Liver (tissue), 8 donors: ENCODE measurements at regions not wholly inside any gene's neighbourhood (a gene's known extent, or its start where the extent isn't known, plus 50 kb on each side); places are given as distances from the start of the nearest gene placed in this dataset.

Source experiments
- DNase-seq: peaks from one replicate; pipeline ENCODE4 v3.0.0-alpha.2; 2017; ENCODE audit warnings: low spot score
- H3K27ac ChIP-seq, 2 donors: one replicate each; pipeline ENCODE4 v1.7.0; 2013; ENCODE audit warnings: inconsistent platforms in 2 of 2, low read length in 2 of 2, control low read depth in 1 of 2, low read depth in 1 of 2, mild to moderate bottlenecking in 1 of 2
- H3K27me3 ChIP-seq, 4 donors: one replicate each; pipeline versions ENCODE4 v1.6.1 to v1.7.0; 2013; ENCODE audit warnings: low read length in 3 of 4, inconsistent platforms in 1 of 4, mild to moderate bottlenecking in 1 of 4, moderate library complexity in 1 of 4; ENCODE audit not compliant: control insufficient read depth in 4 of 4, insufficient read depth in 4 of 4
- H3K36me3 ChIP-seq, 4 donors: one replicate each; pipeline versions ENCODE4 v1.6.1 to v1.7.0; 2013; ENCODE audit warnings: low read length in 3 of 4, mild to moderate bottlenecking in 3 of 4, low read depth in 1 of 4, moderate library complexity in 1 of 4; ENCODE audit not compliant: control insufficient read depth in 4 of 4, insufficient read depth in 3 of 4
- H3K4me1 ChIP-seq, 4 donors: one replicate each; pipeline versions ENCODE4 v1.6.1 to v1.7.0; 2013; ENCODE audit warnings: low read length in 3 of 4, mild to moderate bottlenecking in 3 of 4, moderate library complexity in 1 of 4; ENCODE audit not compliant: control insufficient read depth in 4 of 4, insufficient read depth in 4 of 4
- H3K4me3 ChIP-seq, 3 donors: one replicate each; pipeline versions ENCODE4 v1.6.1 to v1.7.0; 2013; ENCODE audit warnings: low read length in 3 of 3, control low read depth in 1 of 3, low read depth in 1 of 3, mild to moderate bottlenecking in 1 of 3
- H3K9ac ChIP-seq, 2 donors: one replicate each; pipeline ENCODE4 v1.7.0; 2013; ENCODE audit warnings: low read length in 2 of 2, mild to moderate bottlenecking in 2 of 2, moderate library complexity in 2 of 2, control low read depth in 1 of 2, low read depth in 1 of 2
- H3K9me3 ChIP-seq, 4 donors: one replicate each; pipeline versions ENCODE4 v1.6.1 to v1.7.0; 2013; ENCODE audit warnings: low read length in 3 of 4; ENCODE audit not compliant: control insufficient read depth in 4 of 4
- ATF3 ChIP-seq: IDR thresholded peaks from 2 replicates; pipeline ENCODE4 v1.6.1; 2016; ENCODE audit warnings: antibody characterized with exemption
- CTCF ChIP-seq: fragments of 150-350 bp; IDR thresholded peaks from 2 replicates; pipeline ENCODE4 v1.5.1; 2017; ENCODE audit warnings: improper control_type of control experiment, low read depth, low read length; ENCODE audit not compliant: missing input control
- EGR1 ChIP-seq, 2 donors: IDR thresholded peaks; 2 replicates each; pipeline ENCODE4 v1.6.1; 2016 to 2018; ENCODE audit warnings: antibody characterized with exemption in 2 of 2, low read depth in 2 of 2
- FOXA1 ChIP-seq: IDR thresholded peaks from 2 replicates; pipeline ENCODE4 v1.6.1; 2016; ENCODE audit warnings: antibody characterized with exemption
- GABPA ChIP-seq, 2 donors: IDR thresholded peaks in 1 of 2; conservative IDR thresholded peaks in 1 of 2; 2 replicates each; pipeline ENCODE4 v1.6.1; 2016; ENCODE audit warnings: antibody characterized with exemption in 2 of 2, mild to moderate bottlenecking in 1 of 2, moderate library complexity in 1 of 2
- HNF4A ChIP-seq, 2 donors: conservative IDR thresholded peaks; 2 replicates each; pipeline ENCODE4 v1.6.1; 2016; ENCODE audit warnings: antibody characterized with exemption in 2 of 2, mild to moderate bottlenecking in 2 of 2
- HNF4G ChIP-seq: IDR thresholded peaks from 2 replicates; pipeline ENCODE4 v1.6.1; 2016; ENCODE audit warnings: antibody characterized with exemption
- JUND ChIP-seq, 2 donors: IDR thresholded peaks; 2 replicates each; pipeline ENCODE4 v1.6.1; 2016; ENCODE audit warnings: antibody characterized with exemption in 2 of 2
- MAX ChIP-seq: IDR thresholded peaks from 2 replicates; pipeline ENCODE4 v1.6.1; 2016; ENCODE audit warnings: antibody characterized with exemption
- NR2F2 ChIP-seq: IDR thresholded peaks from 2 replicates; pipeline ENCODE4 v1.6.1; 2016; ENCODE audit warnings: antibody characterized with exemption
- REST ChIP-seq: IDR thresholded peaks from 2 replicates; pipeline ENCODE4 v1.6.1; 2016; ENCODE audit warnings: antibody characterized with exemption, mild to moderate bottlenecking
- RXRA ChIP-seq, 2 donors: IDR thresholded peaks; 2 replicates each; pipeline ENCODE4 v1.6.1; 2017 to 2018; ENCODE audit warnings: antibody characterized with exemption in 2 of 2, mild to moderate bottlenecking in 1 of 2
- SP1 ChIP-seq: IDR thresholded peaks from 2 replicates; pipeline ENCODE4 v1.6.1; 2018; ENCODE audit warnings: antibody characterized with exemption, mild to moderate bottlenecking
- TAF1 ChIP-seq: conservative IDR thresholded peaks from 2 replicates; pipeline ENCODE4 v1.6.1; 2016; ENCODE audit warnings: antibody characterized with exemption, mild to moderate bottlenecking
- YY1 ChIP-seq: IDR thresholded peaks from 2 replicates; pipeline ENCODE4 v1.6.1; 2016; ENCODE audit warnings: antibody characterized with exemption, mild to moderate bottlenecking
- ZBTB33 ChIP-seq: IDR thresholded peaks from 2 replicates; pipeline ENCODE4 v1.6.1; 2016; ENCODE audit warnings: antibody characterized with exemption
- WGBS: extraction: QIAGEN DNeasy Blood & Tissue Kit; methylation state at CpG from one replicate; pipeline ENCODE4 v1.1.7; 2013; 5-methylcytosine and 5-hydroxymethylcytosine counted together
- donor health status: healthy.
- donor health status: healthy.
- donor health status: healthy.
- donor health status: healthy.
- donor health status: healthy.

- H3K27ac ChIP-seq, result no peak overlapping the region
- no peak overlapping the region for H3K4me3 ChIP-seq
- TF ChIP-seq GABPA (IDR thresholded peaks at IDR 0.05 in 1 of 2, conservative IDR thresholded peaks at IDR 0.05 in 1 of 2), result no peak
- peaks cover 0 to 1% (median 0%) of the 10 kb centered on the region in 4 donors for H3K9me3 ChIP-seq
- DNase-seq, result no peak
- 81% methylated on average over 7 of the region's 7 CpGs for WGBS
- H3K4me1 ChIP-seq, result no peaks in the 10 kb centered on the region
- H3K36me3 ChIP-seq, result no peaks in the 10 kb centered on the region
- no peaks in the 10 kb centered on the region for H3K27me3 ChIP-seq
- no peak overlapping the region for H3K9ac ChIP-seq
Measured at GRCh38 chr6:125574604-125575003, 174.8 kb upstream of the HEY2 start.

- H3K9ac ChIP-seq, result no peak overlapping the region
- 94% methylated on average over 3 of the region's 3 CpGs for WGBS
- TF ChIP-seq NR2F2, result no peak
- no peak for TF ChIP-seq REST
- no peak for TF ChIP-seq SP1
- H3K27me3 ChIP-seq, result no peaks in the 10 kb centered on the region
- H3K9me3 ChIP-seq, result peaks cover 0 to 1% (median 0%) of the 10 kb centered on the region in 4 donors
- H3K4me3 ChIP-seq, result no peak overlapping the region
- no peaks in the 10 kb centered on the region for H3K36me3 ChIP-seq
- no peaks in the 10 kb centered on the region for H3K4me1 ChIP-seq
- DNase-seq, result no peak
- no peak overlapping the region for H3K27ac ChIP-seq
Measured at GRCh38 chr6:125577124-125577662, 172.2 kb upstream of the HEY2 start.

GRCh38 chr6:125584468-125584939 lies 164.9 kb upstream of the HEY2 start:
- no peak for DNase-seq
- H3K9ac ChIP-seq, result no peak overlapping the region
- H3K36me3 ChIP-seq, result no peaks in the 10 kb centered on the region
- H3K27ac ChIP-seq, result no peak overlapping the region
- no peaks in the 10 kb centered on the region for H3K27me3 ChIP-seq
- no peak overlapping the region for H3K4me3 ChIP-seq
- peaks cover 0 to 15% (median 0%) of the 10 kb centered on the region in 4 donors for H3K4me1 ChIP-seq
- H3K9me3 ChIP-seq, result no peaks in the 10 kb centered on the region
- no peak for TF ChIP-seq EGR1 (IDR thresholded peaks at IDR 0.05; ENCODE audit: low read depth in 2 of 2)
- no peak for TF ChIP-seq NR2F2
- no peak for TF ChIP-seq MAX
- TF ChIP-seq RXRA (IDR thresholded peaks at IDR 0.05), result no peak
- no peak for TF ChIP-seq HNF4A (conservative IDR thresholded peaks at IDR 0.05)
- no peak for TF ChIP-seq CTCF
- TF ChIP-seq JUND (IDR thresholded peaks at IDR 0.05), result no peak
- TF ChIP-seq YY1, result no peak
- no peak for TF ChIP-seq ZBTB33
- no peak for TF ChIP-seq HNF4G
- TF ChIP-seq FOXA1, result no peak
- no peak for TF ChIP-seq REST
- no peak for TF ChIP-seq ATF3
- no peak for TF ChIP-seq TAF1
- 58% methylated on average over 9 of the region's 9 CpGs for WGBS
